HEK293T (cell line): ENCODE measurements at regions not wholly inside any gene's neighbourhood (a gene's known extent, or its start where the extent isn't known, plus 50 kb on each side); places are given as distances from the start of the nearest gene placed in this dataset.
"Not testable (repeated sequence)": the region's sequence is repeated elsewhere in the genome, so short reads cannot be mapped to it uniquely, and the experiment has no call there.

Experiments used
- CTCF ChIA-PET: fragments of 350-600 bp; formaldehyde crosslinking; extraction: SDS; loops from one replicate; lab custom pipeline; 2021; ENCODE audit warnings: antibody characterized with exemption, inconsistent platforms; lab: Yijun Ruan, JAX
- POLR2A ChIA-PET: fragments of 350-600 bp; formaldehyde crosslinking; extraction: SDS; loops from one replicate; lab custom pipeline; 2020; ENCODE audit warnings: antibody characterized with exemption, inconsistent platforms; lab: Yijun Ruan, JAX
- DNase-seq: peaks from one replicate; pipeline ENCODE4 v3.0.0; 2012; ENCODE audit warnings: mixed read lengths; ENCODE audit errors: extremely low spot score
- ARNT ChIP-seq: fragments of 450-650 bp; IDR thresholded peaks from 2 replicates; pipeline ENCODE4 v1.6.1; 2017; ENCODE audit warnings: mild to moderate bottlenecking
- BHLHE40 ChIP-seq: fragments of 450-650 bp; IDR thresholded peaks from 2 replicates; pipeline ENCODE4 v1.6.1; 2016; ENCODE audit warnings: mild to moderate bottlenecking, moderate library complexity, borderline replicate concordance
- CTBP1 ChIP-seq: fragments of 450-650 bp; IDR thresholded peaks from 2 replicates; pipeline ENCODE4 v1.6.1; 2016; ENCODE audit warnings: borderline replicate concordance
- ELF4 ChIP-seq: fragments of 450-650 bp; IDR thresholded peaks from 2 replicates; pipeline ENCODE4 v1.6.1; 2017; ENCODE audit warnings: antibody characterized with exemption
- FOXA1 ChIP-seq: fragments of 450-650 bp; IDR thresholded peaks from 2 replicates; pipeline ENCODE4 v1.6.1; 2016; ENCODE audit warnings: mild to moderate bottlenecking
- FOXK2 ChIP-seq: fragments of 450-650 bp; IDR thresholded peaks from 2 replicates; pipeline ENCODE4 v1.6.1; 2016; ENCODE audit warnings: mild to moderate bottlenecking
- FOXM1 ChIP-seq: fragments of 450-650 bp; IDR thresholded peaks from 2 replicates; pipeline ENCODE4 v1.6.1; 2017; ENCODE audit warnings: mild to moderate bottlenecking, borderline replicate concordance
- HDGF ChIP-seq: fragments of 450-650 bp; IDR thresholded peaks from 2 replicates; pipeline ENCODE4 v1.6.1; 2017; ENCODE audit warnings: antibody characterized with exemption, borderline replicate concordance
- L3MBTL2 ChIP-seq: fragments of 450-650 bp; conservative IDR thresholded peaks from 2 replicates; pipeline ENCODE4 v1.6.1; 2016; ENCODE audit warnings: mild to moderate bottlenecking
- LEF1 ChIP-seq: fragments of 450-650 bp; IDR thresholded peaks from 2 replicates; pipeline ENCODE4 v1.6.1; 2017; ENCODE audit warnings: mild to moderate bottlenecking, borderline replicate concordance
- NFRKB ChIP-seq: fragments of 450-650 bp; IDR thresholded peaks from 2 replicates; pipeline ENCODE4 v1.6.1; 2016; ENCODE audit warnings: mild to moderate bottlenecking, moderate library complexity
- PKNOX1 ChIP-seq: fragments of 450-650 bp; IDR thresholded peaks from 2 replicates; pipeline ENCODE4 v1.6.1; 2016
- SP1 ChIP-seq: fragments of 450-650 bp; IDR thresholded peaks from 2 replicates; pipeline ENCODE4 v1.6.1; 2017
- SUZ12 ChIP-seq: fragments of 450-650 bp; IDR thresholded peaks from 2 replicates; pipeline ENCODE4 v1.6.1; 2016; ENCODE audit warnings: mild to moderate bottlenecking
- TARDBP ChIP-seq: fragments of 450-650 bp; IDR thresholded peaks from 2 replicates; pipeline ENCODE4 v1.6.1; 2016
- ZNF384 ChIP-seq: fragments of 450-650 bp; IDR thresholded peaks from 2 replicates; pipeline ENCODE4 v1.6.1; 2016

- ChIA-PET POLR2A (no interaction called here), CTCF (interaction anchor here (1.1 kb wide), 1 partner anchor 156 kb away, joined by 3 read pairs; no protein-coding TSS in a partner anchor)
- DNase-seq = peak; percentile 48
- TF ChIP-seq LEF1 (no peak), PKNOX1 (no peak), L3MBTL2 (no peak), ELF4 (no peak), SUZ12 (no peak), FOXM1 (no peak), ARNT (no peak), NFRKB (no peak), TARDBP (no peak), HDGF (no peak), ZNF384 (no peak), FOXA1 (no peak), FOXK2 (no peak), SP1 (no peak), BHLHE40 (no peak), CTBP1 (no peak)
Measured at GRCh38 chr3:34106879-34107278, 308.4 kb downstream of the PDCD6IP start.

GRCh38 chr3:34107669-34108068, 309.2 kb downstream of the PDCD6IP start:
- DNase-seq = no peak
- TF ChIP-seq CTBP1 (no peak), FOXM1 (no peak), L3MBTL2 (no peak), FOXK2 (no peak), FOXA1 (no peak), LEF1 (no peak), NFRKB (no peak), HDGF (no peak), TARDBP (no peak), PKNOX1 (no peak), ELF4 (no peak), BHLHE40 (no peak), ZNF384 (no peak), SUZ12 (no peak), ARNT (no peak), SP1 (no peak)
- ChIA-PET CTCF (interaction anchor here (1.1 kb wide), 1 partner anchor 155 kb away, joined by 3 read pairs; no protein-coding TSS in a partner anchor), POLR2A (no interaction called here)

- no peak for TF ChIP-seq FOXK2
- TF ChIP-seq HDGF = no peak
- TF ChIP-seq TARDBP = no peak
- no peak for TF ChIP-seq ARNT
- TF ChIP-seq ELF4 = no peak
- TF ChIP-seq BHLHE40 = no peak
- no peak for TF ChIP-seq L3MBTL2
- TF ChIP-seq FOXM1 = no peak
- TF ChIP-seq SP1 = no peak
- TF ChIP-seq LEF1 = no peak
- no peak for TF ChIP-seq PKNOX1
- TF ChIP-seq FOXA1 = no peak
- CTCF ChIA-PET = no interaction called here
- POLR2A ChIA-PET = no interaction called here
- no peak for DNase-seq
Measured at GRCh38 chr3:34109021-34109420, 310.6 kb downstream of the PDCD6IP start.

- TF ChIP-seq FOXK2 (no peak), HDGF (no peak), LEF1 (no peak), L3MBTL2 (no peak), SUZ12 (no peak), ARNT (no peak), SP1 (no peak), NFRKB (no peak), CTBP1 (no peak), FOXM1 (no peak), TARDBP (no peak), FOXA1 (no peak), ELF4 (no peak), BHLHE40 (no peak), PKNOX1 (no peak), ZNF384 (no peak)
- POLR2A ChIA-PET = no interaction called here
- CTCF ChIA-PET = no interaction called here
Measured at GRCh38 chr3:34109846-34110245, 311.4 kb downstream of the PDCD6IP start.

GRCh38 chr3:34111361-34111760, 312.9 kb downstream of the PDCD6IP start:
- DNase-seq = no peak
- ChIA-PET POLR2A (no interaction called here), CTCF (no interaction called here)

More at GRCh38 chr3:34109846-34110245, 311.4 kb downstream of the PDCD6IP start:
- no peak for DNase-seq

GRCh38 chr3:34112261-34112660, 313.8 kb downstream of the PDCD6IP start:
- DNase-seq, CTCF ChIA-PET, POLR2A ChIA-PET: not testable (repeated sequence)

More at GRCh38 chr3:34111361-34111760, 312.9 kb downstream of the PDCD6IP start:
- no peak for TF ChIP-seq FOXA1
- no peak for TF ChIP-seq CTBP1
- no peak for TF ChIP-seq L3MBTL2
- TF ChIP-seq FOXK2 = no peak
- no peak for TF ChIP-seq FOXM1
- no peak for TF ChIP-seq ARNT
- no peak for TF ChIP-seq SP1
- TF ChIP-seq SUZ12 = no peak
- TF ChIP-seq LEF1 = no peak
- TF ChIP-seq ELF4 = no peak
- TF ChIP-seq PKNOX1 = no peak
- TF ChIP-seq ZNF384 = no peak
